Thoracic aorta (tissue), 2 donors: ENCODE measurements at regions not wholly inside any gene's neighbourhood (a gene's known extent, or its start where the extent isn't known, plus 50 kb on each side); places are given as distances from the start of the nearest gene placed in this dataset.

ENCODE experiments used
- ATAC-seq: fragments of 150-250 bp; one replicate; pipeline ENCODE4 v1.8.0; 2017; ENCODE audit warnings: low read depth; ENCODE audit not compliant: insufficient number of reproducible peaks, low FRiP score
- DNase-seq: peaks from one replicate; pipeline ENCODE4 v3.0.0-alpha.2; 2020; ENCODE audit warnings: low spot score
- H3K27ac ChIP-seq, 2 donors: fragments of 200-600 bp; sonication (generic); 1 replicate in 1 of 2; 2 replicates in 1 of 2; pipeline ENCODE4 v1.5.1; 2016; ENCODE audit warnings: mild to moderate bottlenecking in 2 of 2, moderate library complexity in 2 of 2
- H3K27me3 ChIP-seq: fragments of 200-600 bp; sonication (generic); replicated peaks from 2 replicates; pipeline ENCODE4 v1.6.0; 2016; ENCODE audit warnings: mild to moderate bottlenecking; ENCODE audit not compliant: insufficient read depth
- H3K36me3 ChIP-seq: fragments of 200-600 bp; sonication (generic); one replicate; pipeline ENCODE4 v1.5.1; 2016
- H3K4me1 ChIP-seq, 2 donors: fragments of 200-600 bp; sonication (generic); 1 replicate in 1 of 2; 2 replicates in 1 of 2; pipeline versions ENCODE4 v1.5.1 to v1.6.0; 2016; ENCODE audit warnings: low read depth in 2 of 2, mild to moderate bottlenecking in 1 of 2; ENCODE audit not compliant: control insufficient read depth in 1 of 2
- H3K4me3 ChIP-seq: fragments of 200-600 bp; sonication (generic); 2 replicates; pipeline ENCODE4 v1.5.1; 2016; ENCODE audit warnings: mild to moderate bottlenecking
- H3K9me3 ChIP-seq: fragments of 200-600 bp; sonication (generic); 2 replicates; pipeline ENCODE4 v1.5.1; 2016
- CTCF ChIP-seq: fragments of 200-600 bp; sonication (generic); IDR thresholded peaks from one replicate; pipeline ENCODE4 v1.5.1; 2019; ENCODE audit warnings: antibody characterized with exemption

GRCh38 chr15:57767481-57767880 is 61.0 kb downstream of the POLR2M start:
- no peak overlapping the region for H3K4me3 ChIP-seq
- H3K36me3 ChIP-seq, result no peaks in the 10 kb centered on the region
- peaks cover 5 to 6% of the 10 kb centered on the region in 2 donors for H3K4me1 ChIP-seq
- no peak for ATAC-seq
- H3K27me3 ChIP-seq, result no peaks in the 10 kb centered on the region
- no peak for TF ChIP-seq CTCF
- DNase-seq, result no peak
- no peaks in the 10 kb centered on the region for H3K9me3 ChIP-seq
- no peak overlapping the region for H3K27ac ChIP-seq

GRCh38 chr15:57769266-57769665 is 62.8 kb downstream of the POLR2M start:
- H3K4me3 ChIP-seq, result no peak overlapping the region
- no peaks in the 10 kb centered on the region for H3K36me3 ChIP-seq
- no peak for TF ChIP-seq CTCF
- peak; percentile 69 for ATAC-seq
- H3K9me3 ChIP-seq, result no peaks in the 10 kb centered on the region
- DNase-seq, result peak; percentile 7
- no peaks in the 10 kb centered on the region for H3K27me3 ChIP-seq
- H3K27ac ChIP-seq, result peak overlapping the region; percentile 31 to 57
- peaks cover 5 to 6% of the 10 kb centered on the region in 2 donors for H3K4me1 ChIP-seq

- H3K36me3 ChIP-seq, result no peaks in the 10 kb centered on the region
- H3K27ac ChIP-seq, result no peak overlapping the region
- TF ChIP-seq CTCF, result no peak
Observed at GRCh38 chr15:57770495-57770894, 64.0 kb downstream of the POLR2M start.

DNA sequence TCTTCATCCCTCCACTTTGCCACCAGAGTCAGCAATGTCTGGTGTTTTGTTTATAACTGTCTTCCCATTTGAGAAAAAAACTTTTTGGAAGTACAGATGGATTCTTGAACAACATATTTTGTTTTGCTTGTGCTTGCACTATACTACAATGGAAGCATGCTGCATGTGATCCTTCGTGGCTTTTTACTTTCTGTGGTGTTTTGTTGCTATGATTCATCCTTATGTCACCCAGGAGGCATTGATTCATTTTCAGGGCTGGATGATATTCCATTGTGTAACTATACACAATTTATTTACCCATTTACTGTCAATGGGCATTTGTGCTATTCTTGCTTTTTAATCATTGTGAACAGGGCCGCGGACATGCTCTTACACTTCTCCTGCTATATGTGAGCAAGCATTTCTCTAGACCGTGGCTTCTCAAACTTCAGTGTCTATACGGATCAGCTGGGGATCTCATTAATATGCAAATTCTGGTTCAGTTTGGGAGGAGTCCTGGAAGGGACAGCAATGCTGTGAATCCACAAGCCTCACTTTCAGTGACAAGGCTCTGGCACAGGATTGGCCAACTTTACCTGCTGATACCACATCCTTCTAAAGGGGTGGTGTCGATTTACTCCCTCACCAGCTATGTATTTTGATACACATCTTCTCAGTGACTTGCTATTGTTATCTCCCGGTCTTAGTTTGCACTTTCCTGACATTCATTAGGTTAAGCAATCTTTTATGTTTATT is 65.9 kb downstream of the POLR2M start:
- no peak for DNase-seq
- H3K4me1 ChIP-seq, result peaks cover 5 to 6% of the 10 kb centered on the region in 2 donors
- TF ChIP-seq CTCF, result no peak
- H3K27me3 ChIP-seq, result no peaks in the 10 kb centered on the region
- no peak for ATAC-seq
- no peak overlapping the region for H3K4me3 ChIP-seq
- no peak overlapping the region for H3K27ac ChIP-seq
- H3K9me3 ChIP-seq, result no peaks in the 10 kb centered on the region
- no peaks in the 10 kb centered on the region for H3K36me3 ChIP-seq

More at GRCh38 chr15:57770495-57770894, 64.0 kb downstream of the POLR2M start:
- DNase-seq (no peak), ATAC-seq (no peak)
- no peak overlapping the region for H3K4me3 ChIP-seq
- no peaks in the 10 kb centered on the region for H3K27me3 ChIP-seq
- H3K4me1 ChIP-seq, result peaks cover 5 to 6% of the 10 kb centered on the region in 2 donors
- no peaks in the 10 kb centered on the region for H3K9me3 ChIP-seq

GRCh38 chr15:57773051-57773450 is 66.5 kb downstream of the POLR2M start:
- no peak overlapping the region for H3K4me3 ChIP-seq
- no peak for DNase-seq
- no peak overlapping the region for H3K27ac ChIP-seq
- no peaks in the 10 kb centered on the region for H3K9me3 ChIP-seq
- peaks cover 5 to 6% of the 10 kb centered on the region in 2 donors for H3K4me1 ChIP-seq
- no peaks in the 10 kb centered on the region for H3K36me3 ChIP-seq
- TF ChIP-seq CTCF, result no peak
- no peaks in the 10 kb centered on the region for H3K27me3 ChIP-seq
- ATAC-seq, result no peak
